ENCODE measurements at regions not wholly inside any gene's neighbourhood (a gene's known extent, or its start where the extent isn't known, plus 50 kb on each side); places are given as distances from the start of the nearest gene placed in this dataset.

- Histone ChIP-seq H3K9me3 (ENCODE audit: control insufficient read depth, insufficient read depth, low read depth, low read length) (no peaks in the 10 kb centered on the region), H3K4me3 (ENCODE audit: low read depth, low read length) (no peak overlapping the region), H3K36me3 (ENCODE audit: control insufficient read depth in 2 of 2, insufficient read depth in 1 of 2, low read length in 2 of 2) (no peaks in the 10 kb centered on the region), H3K4me1 (ENCODE audit: control insufficient read depth, insufficient read depth, low read length) (no peaks in the 10 kb centered on the region), H3K27ac (ENCODE audit: extremely low read depth, low read depth, low read length) (no peak overlapping the region)
- ChIA-PET CTCF (no interaction called here), POLR2A (no interaction called here)
- TF ChIP-seq ZNF24 (tag by site-specific recombination; IDR thresholded peaks at IDR 0.05) = no peak
- TF ChIP-seq CTCF (tag by site-specific recombination; IDR thresholded peaks at IDR 0.05) = no peak
- TF ChIP-seq ZNF677 (tag by site-specific recombination; IDR thresholded peaks at IDR 0.05) = no peak
- no peak for TF ChIP-seq ZNF398 (tag by site-specific recombination; IDR thresholded peaks at IDR 0.05)
- no peak for TF ChIP-seq ZNF518A (tag by site-specific recombination; conservative IDR thresholded peaks at IDR 0.05; ENCODE audit: low read depth)
- no peak for TF ChIP-seq SP2 (tag by site-specific recombination; IDR thresholded peaks at IDR 0.05)
- TF ChIP-seq ZFP41 (tag by site-specific recombination; IDR thresholded peaks at IDR 0.05; ENCODE audit: borderline replicate concordance) = no peak
- TF ChIP-seq GLI4 (tag by site-specific recombination; IDR thresholded peaks at IDR 0.05) = no peak
- no peak for TF ChIP-seq ZBTB44 (tag by site-specific recombination; IDR thresholded peaks at IDR 0.05)
- no peak for TF ChIP-seq ZNF621 (tag by site-specific recombination; IDR thresholded peaks at IDR 0.05)
- TF ChIP-seq ZSCAN4 (tag by site-specific recombination; IDR thresholded peaks at IDR 0.05) = no peak
- TF ChIP-seq RBAK (tag by site-specific recombination; IDR thresholded peaks at IDR 0.05) = no peak
- TF ChIP-seq ZNF768 (tag by site-specific recombination; IDR thresholded peaks at IDR 0.05) = no peak
- no peak for TF ChIP-seq SETDB1 (IDR thresholded peaks at IDR 0.05; ENCODE audit: insufficient read length, low read length)
- no peak for TF ChIP-seq ZNF645 (tag by site-specific recombination; IDR thresholded peaks at IDR 0.05)
- no peak for TF ChIP-seq BCL11A (tag by site-specific recombination; IDR thresholded peaks at IDR 0.05; ENCODE audit: low read depth)
- TF ChIP-seq ZNF449 (tag by site-specific recombination; IDR thresholded peaks at IDR 0.05) = no peak
Measured at GRCh38 chr14:37936971-37937370, 270.7 kb upstream of the SSTR1 start.
